MCF 10A (cell line): ENCODE measurements at regions not wholly inside any gene's neighbourhood (a gene's known extent, or its start where the extent isn't known, plus 50 kb on each side); places are given as distances from the start of the nearest gene placed in this dataset.

Experiments
- BruUV-seq: library from RNA; stranded (reverse); fragments of 400-500 nt; replicated peaks from 2 replicates; lab custom pipeline; 2021; lab: Mats Ljungman, UMichigan
- CTCF ChIA-PET: fragments of 300-600 bp; sonication (Branson Sonifier 250); formaldehyde crosslinking; extraction: SDS; loops from one replicate; lab custom pipeline; 2021; ENCODE audit warnings: antibody characterized with exemption, inconsistent platforms; lab: Yijun Ruan, JAX
- POLR2A ChIA-PET: fragments of 300-600, 350-650 bp; sonication (Branson Sonifier 250); formaldehyde crosslinking; extraction: SDS; loops from one replicate; lab custom pipeline; 2020; ENCODE audit warnings: antibody characterized with exemption, inconsistent platforms; lab: Yijun Ruan, JAX
- DNase-seq: peaks from one replicate; pipeline ENCODE4 v3.0.0-alpha.2; 2018; ENCODE audit not compliant: unreplicated experiment
- H3K27ac Mint-ChIP-seq: one replicate; pipeline ENCODE4 v1.8.0; 2022; ENCODE audit warnings: mild to moderate bottlenecking, low read depth, mixed read lengths; ENCODE audit not compliant: unreplicated experiment
- H3K27me3 Mint-ChIP-seq: one replicate; pipeline ENCODE4 v1.8.0; 2022; ENCODE audit warnings: mixed read lengths; ENCODE audit not compliant: insufficient read depth, unreplicated experiment
- H3K36me3 Mint-ChIP-seq: one replicate; pipeline ENCODE4 v1.8.0; 2022; ENCODE audit warnings: mild to moderate bottlenecking, moderate library complexity, mixed read lengths; ENCODE audit not compliant: insufficient read depth, unreplicated experiment
- H3K4me1 Mint-ChIP-seq: one replicate; pipeline ENCODE4 v1.8.0; 2022; ENCODE audit warnings: mixed read lengths; ENCODE audit not compliant: insufficient read depth, unreplicated experiment
- H3K4me3 Mint-ChIP-seq: one replicate; pipeline ENCODE4 v1.8.0; 2022; ENCODE audit warnings: mild to moderate bottlenecking, moderate library complexity, mixed read lengths; ENCODE audit not compliant: unreplicated experiment
- H3K9me3 Mint-ChIP-seq: one replicate; pipeline ENCODE4 v1.8.0; 2022; ENCODE audit warnings: mixed read lengths; ENCODE audit not compliant: unreplicated experiment
- CTCF ChIP-seq: fragments of 200-600 bp; IDR thresholded peaks from one replicate; pipeline ENCODE4 v1.8.0; 2022; ENCODE audit warnings: antibody characterized with exemption, mild to moderate bottlenecking; ENCODE audit not compliant: unreplicated experiment
- intact Hi-C: fragments of 100-400 bp; cut with micrococcal nuclease; formaldehyde crosslinking; loops from 2 replicates; pipeline ENCODE4 v1.14.1; 2022

DNA sequence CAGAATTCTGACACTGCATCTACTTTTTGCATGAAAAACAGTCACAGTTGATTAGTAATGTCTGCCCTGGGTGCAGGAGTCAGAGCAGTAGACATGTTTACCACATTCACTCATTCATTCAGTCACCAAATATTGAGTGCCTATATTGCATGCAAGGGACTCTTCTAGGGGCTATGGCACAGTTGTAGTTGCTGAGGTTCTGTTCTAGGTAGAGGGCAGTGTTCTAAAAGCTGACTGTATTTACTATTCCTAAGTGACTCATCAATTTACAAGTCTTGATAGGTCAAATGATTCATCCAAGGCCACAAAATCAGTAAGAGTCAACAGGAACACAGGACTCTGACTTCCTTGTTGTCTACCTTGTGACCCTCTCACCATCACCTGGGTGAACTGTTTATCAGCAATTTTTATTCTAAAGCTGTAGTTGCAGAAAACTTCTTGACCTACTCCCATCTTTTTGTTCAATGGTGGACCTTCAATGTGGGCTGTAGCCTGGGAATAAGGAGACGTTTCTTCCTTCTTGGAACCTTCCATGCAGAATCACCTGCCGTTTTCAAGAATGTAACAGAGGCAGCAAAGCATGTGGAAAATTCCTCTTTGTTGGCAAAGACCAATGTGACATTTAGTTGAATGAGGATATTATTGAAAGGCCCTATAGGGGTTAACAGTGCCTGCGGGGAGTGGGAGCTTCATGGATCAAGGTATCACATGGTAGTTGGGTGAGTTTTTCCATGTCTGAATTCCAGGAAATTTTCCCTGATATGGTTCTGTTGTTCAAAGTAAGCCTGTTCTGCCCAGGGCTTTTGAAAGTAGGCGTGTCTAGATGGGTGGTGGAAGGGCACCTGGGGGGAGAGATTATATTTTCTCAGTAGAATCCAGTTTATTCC lies 223.2 kb downstream of the KTN1 start:
- no TSS peak for BruUV-seq
- H3K27ac Mint-ChIP-seq, result peak overlapping the region; percentile 82
- CTCF ChIA-PET, result interaction anchor here (0.6 to 1.9 kb wide), 12 partner anchors 8 to 620 kb away, joined by 3 to 12 read pairs (median 3); no protein-coding TSS in a partner anchor
- peak; percentile 36 for TF ChIP-seq CTCF
- H3K27me3 Mint-ChIP-seq, result no peaks in the 10 kb centered on the region
- POLR2A ChIA-PET, result interaction anchor here (0.7 to 2.0 kb wide), 9 partner anchors 9 to 86 kb away, joined by 3 to 12 read pairs (median 3); no protein-coding TSS in a partner anchor
- peak; percentile 80 for DNase-seq
- intact Hi-C loops, result no loop called here
- no peaks in the 10 kb centered on the region for H3K36me3 Mint-ChIP-seq
- H3K4me3 Mint-ChIP-seq, result no peak overlapping the region
- H3K9me3 Mint-ChIP-seq, result peaks cover 7% of the 10 kb centered on the region
- H3K4me1 Mint-ChIP-seq, result peaks cover 54% of the 10 kb centered on the region

DNA sequence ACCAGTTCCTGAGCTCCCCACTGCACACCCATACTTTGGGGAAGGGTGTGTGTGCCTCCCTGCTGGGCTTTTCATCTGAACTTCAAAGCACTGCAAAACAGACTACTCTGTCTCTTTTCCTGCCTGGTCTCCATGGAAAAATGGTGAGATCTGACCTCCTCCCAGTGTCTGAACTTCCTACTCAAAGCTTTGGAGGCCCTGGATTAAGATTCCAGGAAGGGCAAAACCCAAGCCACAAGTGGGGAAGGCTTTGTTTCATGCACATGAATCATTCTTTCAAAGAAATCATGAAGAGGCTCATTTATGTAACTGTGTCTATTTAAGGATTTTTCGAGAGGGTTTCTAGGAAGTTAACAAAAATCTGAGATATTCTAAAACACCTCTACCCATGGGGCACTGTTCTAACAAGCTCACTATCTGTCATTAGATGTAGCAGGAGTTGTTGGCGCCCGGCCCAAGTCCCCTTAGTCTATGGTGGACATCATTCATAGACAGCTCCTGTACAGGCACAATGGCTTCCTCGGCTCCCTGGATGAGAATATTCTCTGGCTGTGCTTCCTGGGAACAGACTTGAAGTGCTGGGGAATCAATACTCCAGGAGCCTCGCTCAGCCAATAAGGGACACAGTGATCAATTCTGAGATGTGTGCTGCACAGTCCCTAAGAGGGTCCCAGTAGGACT lies 224.0 kb downstream of the KTN1 start:
- no peaks in the 10 kb centered on the region for H3K36me3 Mint-ChIP-seq
- H3K9me3 Mint-ChIP-seq, result peaks cover 7% of the 10 kb centered on the region
- no TSS peak for BruUV-seq
- no peak for TF ChIP-seq CTCF
- CTCF ChIA-PET, result interaction anchor here (0.7 to 2.0 kb wide), 6 partner anchors 11 to 495 kb away, joined by 3 to 7 read pairs (median 3); no protein-coding TSS in a partner anchor
- no peak for DNase-seq
- no peak overlapping the region for H3K4me3 Mint-ChIP-seq
- intact Hi-C loops, result no loop called here
- H3K27ac Mint-ChIP-seq, result no peak overlapping the region
- H3K27me3 Mint-ChIP-seq, result no peaks in the 10 kb centered on the region
- POLR2A ChIA-PET, result interaction anchor here (0.5 to 2.0 kb wide), 11 partner anchors 10 to 118 kb away, joined by 3 to 12 read pairs (median 3); no protein-coding TSS in a partner anchor
- H3K4me1 Mint-ChIP-seq, result peaks cover 54% of the 10 kb centered on the region

- Mint-ChIP-seq H3K27me3 (no peaks in the 10 kb centered on the region), H3K9me3 (peaks cover 7% of the 10 kb centered on the region), H3K27ac (peak overlapping the region; percentile 40), H3K36me3 (no peaks in the 10 kb centered on the region), H3K4me3 (no peak overlapping the region), H3K4me1 (peaks cover 54% of the 10 kb centered on the region)
- no peak for DNase-seq
- no TSS peak for BruUV-seq
- intact Hi-C loops, result no loop called here
- POLR2A ChIA-PET, result interaction anchor here (0.9 to 2.7 kb wide), 2 partner anchors 13 to 25 kb away, joined by 3 to 23 read pairs; no protein-coding TSS in a partner anchor
- no peak for TF ChIP-seq CTCF
- CTCF ChIA-PET, result interaction anchor here (0.7 to 3.0 kb wide), 6 partner anchors 46 to 445 kb away, joined by 3 to 12 read pairs (median 4); no protein-coding TSS in a partner anchor
Measured at GRCh38 chr14:55805250-55805649, 225.2 kb downstream of the KTN1 start.
